Kasumi-1 (cell line): ENCODE measurements at regions not wholly inside any gene's neighbourhood (a gene's known extent, or its start where the extent isn't known, plus 50 kb on each side); places are given as distances from the start of the nearest gene placed in this dataset.

Source experiments
- DNase-seq, 2 experiments: peaks; one replicate each; lab custom pipeline; 2025; lab: John Stamatoyannopoulos, UW

DNA sequence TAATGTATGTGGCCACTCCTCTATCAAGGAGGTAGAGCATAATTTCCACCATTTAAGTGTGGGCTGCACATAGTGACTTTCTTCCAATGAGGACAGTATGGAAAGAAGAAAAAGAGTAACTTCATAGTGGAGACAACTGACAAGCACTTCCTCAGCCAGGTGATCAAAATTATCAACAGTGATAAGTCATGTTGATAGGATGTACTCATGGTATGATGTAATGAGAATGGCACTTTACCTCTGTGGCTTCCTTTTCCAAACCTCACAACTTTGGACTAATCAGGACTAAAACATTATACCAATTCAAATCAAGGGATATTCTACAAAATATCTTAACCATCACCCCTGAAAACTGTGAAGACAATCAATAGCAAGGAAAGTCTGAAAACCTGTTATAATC, 302.3 kb upstream of the CITED2 start:
- no peak for DNase-seq

GRCh38 chr6:139666284-139666683, 291.8 kb upstream of the CITED2 start:
- no peak for DNase-seq

DNA sequence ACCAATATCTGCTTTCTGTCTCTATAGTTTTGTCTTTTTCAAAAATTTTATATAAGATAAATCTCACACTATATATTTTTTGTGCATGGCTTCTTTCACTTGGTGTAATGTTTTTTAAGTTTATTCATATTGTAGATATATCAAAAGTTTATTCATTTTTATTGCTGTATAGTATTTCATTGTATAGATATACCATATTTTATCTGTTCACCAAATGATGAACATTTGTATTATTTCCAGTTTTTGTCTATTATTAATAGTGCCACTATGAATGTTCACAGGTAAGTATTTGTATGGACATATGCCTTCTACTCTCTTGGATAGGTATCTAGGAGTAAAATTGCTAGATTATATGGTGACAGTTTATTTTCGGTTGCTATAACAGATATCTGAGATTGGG, 289.5 kb upstream of the CITED2 start:
- DNase-seq = no peak

DNA sequence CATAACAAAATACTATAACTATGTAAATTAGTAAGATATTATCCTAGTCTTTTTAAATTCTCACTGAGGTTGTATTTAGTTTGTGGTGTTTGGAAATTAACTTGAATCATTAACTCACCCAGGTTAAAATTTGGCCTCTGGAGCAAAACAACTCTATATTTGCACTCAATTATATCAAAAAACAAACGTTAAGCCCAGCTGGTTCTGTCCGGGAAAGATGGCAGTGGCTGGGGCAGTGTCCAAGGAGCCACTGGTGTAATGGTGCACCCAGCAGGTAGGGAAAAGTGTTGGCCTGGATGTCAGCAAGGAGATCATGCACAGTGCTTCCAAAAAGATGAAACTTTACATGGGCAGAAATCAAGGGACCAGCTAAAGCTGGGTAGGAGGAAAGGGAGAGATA, 285.3 kb upstream of the CITED2 start:
- no peak for DNase-seq

DNA sequence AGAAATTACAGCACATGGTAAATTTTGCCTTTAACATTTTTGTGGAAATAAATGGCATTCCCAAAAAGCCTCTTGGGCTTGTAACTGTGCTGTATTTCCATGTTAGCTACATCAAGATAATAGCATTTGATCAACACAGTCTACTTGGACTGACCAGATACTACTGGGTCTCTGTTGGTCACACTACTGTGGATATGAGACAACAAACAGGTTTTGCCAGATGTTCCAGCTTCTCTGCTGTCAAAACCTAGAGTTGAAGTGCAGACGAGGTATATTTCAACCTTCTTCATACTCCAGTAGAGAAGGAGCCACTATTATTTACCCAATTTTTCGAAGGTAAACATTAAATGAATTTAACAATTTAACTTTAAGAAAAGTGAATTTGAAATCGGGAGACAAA, 284.7 kb upstream of the CITED2 start:
- no peak for DNase-seq

- DNase-seq = no peak
Observed at GRCh38 chr6:139657119-139657518, 282.7 kb upstream of the CITED2 start.

DNA sequence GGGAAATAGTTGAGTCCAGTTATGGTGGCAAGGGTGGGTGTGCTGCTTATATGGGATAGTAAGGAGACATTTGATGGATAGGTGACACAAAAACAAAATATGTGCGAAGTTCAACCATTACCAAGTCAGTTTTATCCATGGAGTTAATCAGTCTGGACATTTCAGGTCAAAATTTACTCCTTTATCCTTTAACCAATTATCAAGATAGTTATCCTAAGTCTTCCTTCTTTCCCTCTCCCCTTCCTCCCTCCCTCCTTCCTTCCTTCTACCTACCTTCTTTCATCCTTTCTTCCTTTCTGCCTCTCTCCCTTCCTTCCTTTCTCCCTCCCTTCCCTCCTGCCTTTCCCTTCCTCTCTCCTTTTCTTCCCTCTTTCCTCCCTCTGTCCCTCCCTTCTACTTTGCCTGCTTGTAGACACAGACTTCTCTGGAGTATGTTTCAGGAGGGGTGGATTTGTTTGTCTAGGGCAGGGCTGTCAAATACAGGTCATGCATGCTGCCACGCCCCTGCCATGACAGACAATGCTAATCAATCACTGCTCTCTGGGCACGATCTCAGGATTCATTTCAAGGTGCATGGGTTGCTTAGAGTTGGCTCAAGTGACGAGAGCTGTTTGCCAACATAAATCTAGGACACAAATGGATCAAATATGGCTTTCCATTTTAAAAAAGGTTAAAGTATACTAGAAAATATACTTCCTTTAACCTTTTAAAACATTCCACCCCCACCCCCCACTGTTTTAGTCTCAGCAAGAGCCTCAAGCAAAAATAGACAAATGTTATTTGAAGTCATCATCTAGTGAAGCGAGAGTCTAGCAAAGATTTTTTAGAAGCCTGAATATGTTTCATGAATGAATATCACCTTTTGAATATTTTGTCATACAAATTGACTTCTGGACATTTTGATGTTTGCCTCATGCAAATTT, 281.6 kb upstream of the CITED2 start:
- DNase-seq = no peak

DNA sequence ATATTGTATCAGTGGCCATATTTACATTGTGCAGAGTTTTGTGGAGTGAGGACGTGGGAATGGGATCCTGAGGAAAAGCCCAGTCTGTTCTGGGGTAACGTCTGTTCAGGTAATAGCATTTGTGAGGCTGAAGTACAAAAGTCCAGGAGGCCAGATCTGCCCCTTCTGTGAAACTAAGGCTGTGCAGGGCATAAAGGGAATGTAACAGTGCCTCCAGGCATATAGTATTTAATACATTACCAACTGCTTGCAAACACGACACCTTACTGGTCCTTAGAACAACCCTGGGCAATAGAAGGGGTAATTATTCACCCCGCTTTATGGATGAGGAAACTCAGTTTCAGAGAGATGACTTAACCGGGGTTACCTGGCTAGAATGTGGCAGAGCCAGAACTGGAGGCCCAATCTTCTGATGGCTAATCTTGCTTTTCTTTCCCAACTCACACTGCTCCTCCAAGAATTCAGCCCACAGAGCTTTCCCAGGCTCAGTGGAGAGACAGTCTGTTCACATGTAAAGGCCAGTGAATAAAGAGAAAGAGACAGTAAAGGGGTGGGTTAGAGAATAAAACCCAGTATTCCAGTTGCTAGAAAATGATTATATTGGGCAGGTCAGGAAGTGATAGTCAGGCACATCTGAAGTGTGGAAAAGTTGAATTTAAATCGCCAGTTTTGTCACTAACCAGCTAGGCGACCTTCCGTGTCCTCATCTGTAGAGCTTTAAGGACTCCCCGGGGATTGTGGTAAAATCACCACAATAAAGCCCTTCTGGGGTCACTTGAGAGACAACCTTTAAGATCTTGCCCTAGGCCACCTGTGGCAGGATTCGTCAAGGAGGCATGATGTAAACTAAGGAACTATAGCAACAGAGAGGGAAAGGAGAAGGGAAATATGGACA, 280.7 kb upstream of the CITED2 start:
- DNase-seq = no peak

GRCh38 chr6:139654309-139654708, 279.9 kb upstream of the CITED2 start:
- DNase-seq = no peak

DNA sequence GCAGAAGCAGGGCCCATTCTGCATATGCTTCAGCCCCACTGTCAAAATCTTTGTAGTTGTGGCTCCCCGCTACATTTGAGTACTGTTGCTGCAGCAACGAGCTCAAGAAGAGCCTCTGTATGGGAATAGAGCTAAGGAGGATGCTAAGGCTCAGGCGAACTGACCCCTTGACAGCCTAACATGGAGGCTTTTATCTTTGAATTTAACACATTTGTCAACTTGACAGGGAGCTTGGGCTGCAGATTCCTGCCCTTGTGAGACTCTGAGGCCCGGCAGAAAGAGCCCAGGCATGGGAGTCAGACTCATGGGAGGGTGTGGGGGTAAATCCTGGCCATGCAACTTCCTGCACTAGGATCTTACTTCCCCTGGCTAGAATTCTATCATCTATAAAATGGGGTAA, 278.7 kb upstream of the CITED2 start:
- DNase-seq = no peak

DNA sequence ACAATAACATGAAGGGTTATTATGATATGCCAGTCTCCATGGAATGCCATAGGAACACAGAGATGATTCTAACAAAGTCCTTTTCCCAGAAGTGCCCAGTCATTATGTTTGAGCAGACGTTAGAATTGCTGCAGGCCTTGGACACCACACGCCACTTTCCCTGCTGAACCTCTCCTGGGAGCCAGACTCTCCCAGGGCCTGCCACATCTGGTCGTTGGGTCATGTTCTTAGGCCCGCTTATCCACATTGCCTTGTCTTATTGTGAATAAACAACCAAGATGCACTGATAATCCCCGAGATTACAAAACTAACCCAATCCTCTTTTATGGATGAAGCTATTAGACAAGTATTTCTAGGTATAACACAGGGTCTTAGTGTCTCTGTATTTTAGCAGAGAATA, 276.5 kb upstream of the CITED2 start:
- no peak for DNase-seq

- DNase-seq = no peak
Observed at GRCh38 chr6:139649732-139650131, 275.3 kb upstream of the CITED2 start.

GRCh38 chr6:139649128-139649527, 274.7 kb upstream of the CITED2 start:
- no peak for DNase-seq

GRCh38 chr6:139648430-139649000, 274.1 kb upstream of the CITED2 start:
- DNase-seq = peak; percentile 32 to 46

DNA sequence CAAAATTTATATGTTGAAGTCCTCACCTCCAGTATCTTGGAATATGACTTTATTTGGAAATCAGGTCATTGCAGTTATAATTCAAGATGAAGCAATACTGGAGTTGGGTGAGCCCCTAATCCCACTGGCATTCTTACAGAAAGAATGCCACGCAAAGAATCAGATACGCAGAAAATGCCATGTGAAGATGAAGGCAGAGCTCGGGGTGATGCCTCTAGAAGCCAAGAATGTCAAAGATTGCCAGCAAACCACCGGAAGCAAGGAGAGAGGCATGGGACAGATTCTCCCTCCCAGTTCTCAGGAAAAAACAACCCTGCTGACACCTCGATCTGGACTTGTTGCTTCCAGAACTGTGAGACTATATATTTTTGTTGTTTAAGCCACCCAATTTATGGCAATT, 273.4 kb upstream of the CITED2 start:
- no peak for DNase-seq

GRCh38 chr6:139647016-139647415, 272.6 kb upstream of the CITED2 start:
- no peak for DNase-seq

GRCh38 chr6:139644821-139645220, 270.4 kb upstream of the CITED2 start:
- no peak for DNase-seq

GRCh38 chr6:139643986-139644385, 269.5 kb upstream of the CITED2 start:
- no peak for DNase-seq

DNA sequence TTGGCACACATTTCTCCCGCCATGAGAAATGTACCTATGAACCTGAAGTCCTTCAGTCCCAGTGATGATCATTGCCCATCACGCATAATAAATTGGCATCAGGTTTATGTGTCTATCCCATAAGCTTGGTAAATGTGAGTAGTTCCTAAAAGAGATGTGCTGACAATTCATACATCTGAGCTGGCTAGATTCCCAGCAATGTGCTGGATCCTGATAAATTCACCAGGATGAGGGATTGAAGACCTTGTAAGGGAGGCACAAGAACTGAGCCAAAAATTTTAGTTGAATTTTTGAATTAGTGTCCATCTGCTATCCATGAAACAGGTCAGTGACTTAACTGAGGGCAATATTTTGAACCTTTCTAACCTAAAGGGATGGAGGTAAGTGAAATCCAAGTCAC, 267.9 kb upstream of the CITED2 start:
- no peak for DNase-seq

- peak; percentile 53 to 61 for DNase-seq
Observed at GRCh38 chr6:139641376-139641775, 266.9 kb upstream of the CITED2 start.

DNA sequence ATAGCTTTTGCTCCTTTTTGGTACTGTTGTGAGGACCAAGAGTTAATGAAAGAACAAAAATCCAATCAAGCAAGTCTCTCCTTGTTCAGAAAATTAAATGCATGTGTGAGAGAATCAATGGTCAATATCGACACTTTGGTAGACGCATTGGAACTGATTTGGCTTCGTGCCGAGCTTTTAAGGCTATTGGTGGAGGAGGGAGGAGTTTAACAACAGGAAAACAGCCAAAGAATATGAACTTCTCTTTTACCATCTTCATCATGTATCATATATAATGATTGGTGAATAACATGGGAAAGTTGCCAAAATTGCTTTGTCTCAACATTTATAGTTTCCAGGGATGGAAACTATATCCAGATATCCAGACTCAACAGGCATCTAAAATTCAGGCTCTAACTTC, 266.5 kb upstream of the CITED2 start:
- DNase-seq = no peak

- peak; percentile 71 to 79 for DNase-seq
Observed at GRCh38 chr6:139640448-139640847, 266.0 kb upstream of the CITED2 start.

DNA sequence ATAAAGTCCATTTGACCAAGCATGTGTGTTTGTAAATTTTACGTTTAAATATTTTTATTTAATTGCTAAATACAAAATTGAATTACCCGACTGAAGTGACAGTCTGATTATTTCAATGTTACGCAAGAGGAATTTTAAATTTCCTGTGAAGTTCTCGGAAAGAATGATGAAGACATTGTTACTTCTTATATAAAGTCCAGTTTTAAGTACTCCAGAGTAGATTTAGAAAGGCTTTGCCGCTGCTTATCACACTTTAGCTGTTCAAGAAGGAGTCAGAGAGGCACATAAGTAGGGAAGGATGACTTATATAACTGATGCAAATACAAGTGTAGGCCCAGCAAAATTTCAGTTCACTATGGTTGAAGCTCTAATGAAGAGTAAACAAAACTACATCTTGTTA, 265.1 kb upstream of the CITED2 start:
- no peak for DNase-seq
